K562 (cell line): ENCODE measurements at regions not wholly inside any gene's neighbourhood (a gene's known extent, or its start where the extent isn't known, plus 50 kb on each side); places are given as distances from the start of the nearest gene placed in this dataset.

ENCODE experiments used
- CHD4 ChIP-seq: fragments of 200-600 bp; sonication (generic); IDR thresholded peaks from 3 replicates; pipeline ENCODE4 v1.6.1; 2012; ENCODE audit warnings: low read depth, mild to moderate bottlenecking, mixed read lengths, low read length, inconsistent platforms; ENCODE audit not compliant: insufficient read depth, insufficient replicate concordance, poor library complexity, severe bottlenecking
- CTCF ChIP-seq, 3 experiments: IDR thresholded peaks in 2 of 3; conservative IDR thresholded peaks in 1 of 3; 2 replicates each; pipeline ENCODE4 v1.5.1; 2011 to 2012; ENCODE audit warnings: low read length in 3 of 3, mild to moderate bottlenecking in 3 of 3, control low read depth in 2 of 3, improper control_type of control experiment in 1 of 3, inconsistent platforms in 1 of 3, low read depth in 1 of 3, mixed read lengths in 1 of 3, moderate library complexity in 1 of 3; ENCODE audit not compliant: insufficient read depth in 2 of 3
- JUN ChIP-seq, 2 experiments: sonication (generic) in 1 of 2; formaldehyde crosslinking in 1 of 2; IDR thresholded peaks; 2 replicates each; pipeline versions ENCODE4 v1.6.1 to v1.8.0; 2012 to 2022; ENCODE audit warnings: borderline replicate concordance in 2 of 2, mild to moderate bottlenecking in 2 of 2, improper control_type of control experiment in 1 of 2, low read depth in 1 of 2, low read length in 1 of 2, missing genetic modification reagents in 1 of 2
- NFXL1 ChIP-seq: fragments of 450-650 bp; formaldehyde crosslinking; IDR thresholded peaks from 2 replicates; pipeline ENCODE4 v1.4.0; 2021; ENCODE audit warnings: mild to moderate bottlenecking
- NKRF ChIP-seq: fragments of 450-650 bp; IDR thresholded peaks from 2 replicates; pipeline ENCODE4 v1.6.1; 2016; ENCODE audit warnings: borderline replicate concordance
- NRF1 ChIP-seq, 2 experiments: fragments of 450-650 bp; IDR thresholded peaks in 1 of 2; conservative IDR thresholded peaks in 1 of 2; 2 replicates each; pipeline ENCODE4 v1.6.1; 2014; ENCODE audit warnings: mild to moderate bottlenecking in 2 of 2
- U2AF2 ChIP-seq: fragments of 200-400 bp; formaldehyde crosslinking; optimal IDR thresholded peaks from 2 replicates; pipeline ENCODE3; 2017; ENCODE audit warnings: low read depth, mild to moderate bottlenecking, low read length
- ZNF274 ChIP-seq: IDR thresholded peaks from 2 replicates; pipeline ENCODE4 v1.6.1; 2011; ENCODE audit warnings: low read depth, mild to moderate bottlenecking, low read length, moderate library complexity, borderline replicate concordance
- TF ChIP-seq, protein P1 (sequence below), 2 experiments: fragments of 450-650 bp in 1 of 2; sonication (generic) in 1 of 2; formaldehyde crosslinking in 1 of 2; IDR thresholded peaks in 1 of 2; conservative IDR thresholded peaks in 1 of 2; 2 replicates each; pipeline versions ENCODE4 v1.6.1 to v1.8.1; 2016 to 2023; ENCODE audit warnings: mild to moderate bottlenecking in 2 of 2, moderate library complexity in 2 of 2, inconsistent platforms in 1 of 2, missing genetic modification reagents in 1 of 2
- TF ChIP-seq, protein P2 (sequence below), 2 experiments: fragments of 450-650 bp in 1 of 2; sonication (generic) in 1 of 2; formaldehyde crosslinking; conservative IDR thresholded peaks; 2 replicates each; pipeline versions ENCODE4 v1.4.0 to v1.8.1; 2020 to 2022; ENCODE audit warnings: mild to moderate bottlenecking in 1 of 2, missing genetic modification reagents in 1 of 2

DNA sequence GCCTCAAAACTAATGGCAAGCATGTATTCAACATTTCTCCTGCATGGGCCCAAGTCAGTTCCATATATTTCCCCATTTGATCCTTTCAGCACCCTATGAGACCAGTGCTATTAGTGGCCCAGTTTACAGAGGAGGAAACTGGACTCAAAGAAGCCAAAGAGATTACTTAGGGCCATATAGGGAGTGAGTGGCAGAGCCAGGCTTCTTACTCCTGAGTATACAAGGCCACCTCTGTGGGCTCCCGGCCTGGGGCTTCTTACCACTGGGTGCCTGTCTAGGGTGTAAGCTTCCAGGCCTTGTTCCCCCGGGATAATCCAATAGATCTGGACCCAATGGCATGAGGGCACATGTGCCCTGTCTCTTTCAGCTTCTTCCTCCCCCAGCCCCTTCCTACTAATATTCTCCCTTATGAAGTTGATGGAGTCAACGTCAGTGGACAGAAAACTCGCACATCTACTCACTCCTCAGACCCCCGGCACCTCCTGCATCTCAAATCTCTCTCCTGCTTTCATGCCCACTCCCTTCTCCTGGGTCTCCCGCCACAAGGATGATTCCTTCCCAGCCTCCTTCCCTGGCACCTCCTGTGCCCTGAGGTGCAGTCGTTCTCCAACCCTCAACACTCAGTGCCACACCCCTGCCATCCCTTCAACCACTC, 222.6 kb downstream of the ANAPC1 start:
- no peak for TF ChIP-seq CTCF (IDR thresholded peaks at IDR 0.05 in 2 of 3, conservative IDR thresholded peaks at IDR 0.05 in 1 of 3; ENCODE audit: insufficient read depth in 2 of 3, low read depth in 1 of 3, low read length in 3 of 3)
- TF ChIP-seq, protein P1, sequence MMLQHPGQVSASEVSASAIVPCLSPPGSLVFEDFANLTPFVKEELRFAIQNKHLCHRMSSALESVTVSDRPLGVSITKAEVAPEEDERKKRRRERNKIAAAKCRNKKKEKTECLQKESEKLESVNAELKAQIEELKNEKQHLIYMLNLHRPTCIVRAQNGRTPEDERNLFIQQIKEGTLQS (IDR thresholded peaks at IDR 0.05): no peak
- TF ChIP-seq, protein P1 (CRISPR knock-in tag; conservative IDR thresholded peaks at IDR 0.05): no peak
- no peak for TF ChIP-seq U2AF2
- TF ChIP-seq ZNF274: no peak
- no peak for TF ChIP-seq NRF1 (conservative IDR thresholded peaks at IDR 0.05 in 1 of 2, IDR thresholded peaks at IDR 0.05 in 1 of 2)
- TF ChIP-seq NFXL1 (CRISPR knock-in tag): no peak
- TF ChIP-seq, protein P2, sequence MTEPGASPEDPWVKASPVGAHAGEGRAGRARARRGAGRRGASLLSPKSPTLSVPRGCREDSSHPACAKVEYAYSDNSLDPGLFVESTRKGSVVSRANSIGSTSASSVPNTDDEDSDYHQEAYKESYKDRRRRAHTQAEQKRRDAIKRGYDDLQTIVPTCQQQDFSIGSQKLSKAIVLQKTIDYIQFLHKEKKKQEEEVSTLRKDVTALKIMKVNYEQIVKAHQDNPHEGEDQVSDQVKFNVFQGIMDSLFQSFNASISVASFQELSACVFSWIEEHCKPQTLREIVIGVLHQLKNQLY (CRISPR knock-in tag; conservative IDR thresholded peaks at IDR 0.05): no peak
- TF ChIP-seq JUN (IDR thresholded peaks at IDR 0.05; ENCODE audit: borderline replicate concordance, low read depth, low read length): no peak
- no peak for TF ChIP-seq JUN (CRISPR knock-in tag; IDR thresholded peaks at IDR 0.05; ENCODE audit: borderline replicate concordance)
- no peak for TF ChIP-seq NKRF
- TF ChIP-seq CHD4: no peak
